ENCODE measurements at regions not wholly inside any gene's neighbourhood (a gene's known extent, or its start where the extent isn't known, plus 50 kb on each side); places are given as distances from the start of the nearest gene placed in this dataset.
A peak's percentile ranks its signal among the peaks of the same experiment; 100 is the strongest.
"Not testable (repeated sequence)": the region's sequence is repeated elsewhere in the genome, so short reads cannot be mapped to it uniquely, and the experiment has no call there.

- Histone ChIP-seq H3K9me3 (ENCODE audit: control insufficient read depth, low read length) (no peaks in the 10 kb centered on the region), H3K27me3 (ENCODE audit: control insufficient read depth in 1 of 2, insufficient read depth in 2 of 2, low read length in 1 of 2) (no peaks in the 10 kb centered on the region), H3K27ac (ENCODE audit: low read depth in 1 of 2, low read length in 2 of 2) (no peak overlapping the region), H3K36me3 (ENCODE audit: control insufficient read depth in 1 of 2, insufficient read depth in 2 of 2, low read length in 1 of 2) (peaks cover 0 to 3% of the 10 kb centered on the region in 2 donors), H3K4me3 (ENCODE audit: low read length in 2 of 2) (no peak overlapping the region), H3K4me1 (ENCODE audit: control insufficient read depth in 1 of 2, insufficient read depth in 2 of 2, low read length in 2 of 2) (no peaks in the 10 kb centered on the region)
- intact Hi-C loops (cut with DNase I) = loop anchor here (5.0 to 10.0 kb wide), 3 partner anchors 68 to 206 kb away; partner anchors contain the start of gene KCTD7 (in 1 of the 2)
- 69 to 73% methylated on average over 17 of the region's 17 CpGs for WGBS, 2 donors
- peak in 1 of 2 donors; percentile 55 for DNase-seq
- no peak for ATAC-seq (ENCODE audit: low FRiP score)
These were observed 69.8 kb upstream of the KCTD7 start for GRCh38 chr7:66558660-66559465.

GRCh38 chr7:66564045-66564444 is 64.6 kb upstream of the KCTD7 start:
- Histone ChIP-seq H3K36me3 (ENCODE audit: control insufficient read depth in 1 of 2, insufficient read depth in 2 of 2, low read length in 1 of 2) (no peaks in the 10 kb centered on the region), H3K9me3 (ENCODE audit: control insufficient read depth, low read length) (no peaks in the 10 kb centered on the region), H3K4me3 (ENCODE audit: low read length in 2 of 2) (no peak overlapping the region), H3K27ac (ENCODE audit: low read depth in 1 of 2, low read length in 2 of 2) (no peak overlapping the region), H3K4me1 (ENCODE audit: control insufficient read depth in 1 of 2, insufficient read depth in 2 of 2, low read length in 2 of 2) (no peaks in the 10 kb centered on the region), H3K27me3 (ENCODE audit: control insufficient read depth in 1 of 2, insufficient read depth in 2 of 2, low read length in 1 of 2) (no peaks in the 10 kb centered on the region)
- DNase-seq (no peak), ATAC-seq (ENCODE audit: low FRiP score) (no peak)
- intact Hi-C loops (cut with DNase I) = no loop called here
- WGBS, 2 donors = 72 to 79% methylated on average over 7 of the region's 7 CpGs

GRCh38 chr7:66570179-66570578 is 58.5 kb upstream of the KCTD7 start:
- 3 to 9% methylated on average over 1 of the region's 1 CpG for WGBS, 2 donors
- H3K36me3 ChIP-seq (ENCODE audit: control insufficient read depth in 1 of 2, insufficient read depth in 2 of 2, low read length in 1 of 2); intact Hi-C loops (cut with DNase I); H3K9me3 ChIP-seq (ENCODE audit: control insufficient read depth, low read length); H3K27ac ChIP-seq (ENCODE audit: low read depth in 1 of 2, low read length in 2 of 2); ATAC-seq (ENCODE audit: low FRiP score); H3K4me1 ChIP-seq (ENCODE audit: control insufficient read depth in 1 of 2, insufficient read depth in 2 of 2, low read length in 2 of 2); H3K27me3 ChIP-seq (ENCODE audit: control insufficient read depth in 1 of 2, insufficient read depth in 2 of 2, low read length in 1 of 2); DNase-seq; H3K4me3 ChIP-seq (ENCODE audit: low read length in 2 of 2): not testable (repeated sequence)

- no peak overlapping the region for H3K27ac ChIP-seq (ENCODE audit: low read depth in 1 of 2, low read length in 2 of 2)
- H3K4me3 ChIP-seq (ENCODE audit: low read length in 2 of 2) = no peak overlapping the region
- H3K4me1 ChIP-seq (ENCODE audit: control insufficient read depth in 1 of 2, insufficient read depth in 2 of 2, low read length in 2 of 2) = no peaks in the 10 kb centered on the region
- ATAC-seq (ENCODE audit: low FRiP score) = no peak
- no peaks in the 10 kb centered on the region for H3K9me3 ChIP-seq (ENCODE audit: control insufficient read depth, low read length)
- no peaks in the 10 kb centered on the region for H3K27me3 ChIP-seq (ENCODE audit: control insufficient read depth in 1 of 2, insufficient read depth in 2 of 2, low read length in 1 of 2)
- no peak for DNase-seq
- intact Hi-C loops (cut with DNase I) = no loop called here
- peaks cover 0 to 2% of the 10 kb centered on the region in 2 donors for H3K36me3 ChIP-seq (ENCODE audit: control insufficient read depth in 1 of 2, insufficient read depth in 2 of 2, low read length in 1 of 2)
These were observed 57.1 kb upstream of the KCTD7 start for GRCh38 chr7:66571568-66571967.

GRCh38 chr7:66573782-66574495 is 54.7 kb upstream of the KCTD7 start:
- H3K4me1 ChIP-seq (ENCODE audit: control insufficient read depth in 1 of 2, insufficient read depth in 2 of 2, low read length in 2 of 2); DNase-seq; H3K27ac ChIP-seq (ENCODE audit: low read depth in 1 of 2, low read length in 2 of 2); H3K36me3 ChIP-seq (ENCODE audit: control insufficient read depth in 1 of 2, insufficient read depth in 2 of 2, low read length in 1 of 2); H3K4me3 ChIP-seq (ENCODE audit: low read length in 2 of 2); H3K27me3 ChIP-seq (ENCODE audit: control insufficient read depth in 1 of 2, insufficient read depth in 2 of 2, low read length in 1 of 2); H3K9me3 ChIP-seq (ENCODE audit: control insufficient read depth, low read length); intact Hi-C loops (cut with DNase I); ATAC-seq (ENCODE audit: low FRiP score): not testable (repeated sequence)
- 85 to 87% methylated on average over 9 of the region's 9 CpGs for WGBS, 2 donors

- H3K27me3 ChIP-seq (ENCODE audit: control insufficient read depth in 1 of 2, insufficient read depth in 2 of 2, low read length in 1 of 2); intact Hi-C loops (cut with DNase I); H3K36me3 ChIP-seq (ENCODE audit: control insufficient read depth in 1 of 2, insufficient read depth in 2 of 2, low read length in 1 of 2); H3K9me3 ChIP-seq (ENCODE audit: control insufficient read depth, low read length); H3K4me1 ChIP-seq (ENCODE audit: control insufficient read depth in 1 of 2, insufficient read depth in 2 of 2, low read length in 2 of 2); DNase-seq; H3K27ac ChIP-seq (ENCODE audit: low read depth in 1 of 2, low read length in 2 of 2); H3K4me3 ChIP-seq (ENCODE audit: low read length in 2 of 2); ATAC-seq (ENCODE audit: low FRiP score): not testable (repeated sequence)
- WGBS, 2 donors = 88 to 89% methylated on average over 5 of the region's 5 CpGs
These were observed 53.9 kb upstream of the KCTD7 start for GRCh38 chr7:66574768-66575167.

- H3K27ac ChIP-seq (ENCODE audit: low read depth in 1 of 2, low read length in 2 of 2) = no peak overlapping the region
- no peak overlapping the region for H3K4me3 ChIP-seq (ENCODE audit: low read length in 2 of 2)
- DNase-seq (no peak), ATAC-seq (ENCODE audit: low FRiP score) (no peak)
- H3K9me3 ChIP-seq (ENCODE audit: control insufficient read depth, low read length) = no peaks in the 10 kb centered on the region
- intact Hi-C loops (cut with DNase I) = no loop called here
- H3K36me3 ChIP-seq (ENCODE audit: control insufficient read depth in 1 of 2, insufficient read depth in 2 of 2, low read length in 1 of 2) = peaks cover 0 to 2% of the 10 kb centered on the region in 2 donors
- WGBS, 2 donors = 84 to 93% methylated on average over 4 of the region's 4 CpGs
- H3K27me3 ChIP-seq (ENCODE audit: control insufficient read depth in 1 of 2, insufficient read depth in 2 of 2, low read length in 1 of 2) = no peaks in the 10 kb centered on the region
- H3K4me1 ChIP-seq (ENCODE audit: control insufficient read depth in 1 of 2, insufficient read depth in 2 of 2, low read length in 2 of 2) = no peaks in the 10 kb centered on the region
These were observed 53.3 kb upstream of the KCTD7 start for GRCh38 chr7:66575398-66575797.

GRCh38 chr7:66576646-66577045 is 52.0 kb upstream of the KCTD7 start:
- peaks cover 0 to 2% of the 10 kb centered on the region in 2 donors for H3K36me3 ChIP-seq (ENCODE audit: control insufficient read depth in 1 of 2, insufficient read depth in 2 of 2, low read length in 1 of 2)
- no peak overlapping the region for H3K27ac ChIP-seq (ENCODE audit: low read depth in 1 of 2, low read length in 2 of 2)
- H3K27me3 ChIP-seq (ENCODE audit: control insufficient read depth in 1 of 2, insufficient read depth in 2 of 2, low read length in 1 of 2) = no peaks in the 10 kb centered on the region
- intact Hi-C loops (cut with DNase I) = no loop called here
- WGBS, 2 donors = 71 to 75% methylated on average over 7 of the region's 7 CpGs
- ATAC-seq (ENCODE audit: low FRiP score) (no peak), DNase-seq (no peak)
- H3K9me3 ChIP-seq (ENCODE audit: control insufficient read depth, low read length) = no peaks in the 10 kb centered on the region
- no peaks in the 10 kb centered on the region for H3K4me1 ChIP-seq (ENCODE audit: control insufficient read depth in 1 of 2, insufficient read depth in 2 of 2, low read length in 2 of 2)
- no peak overlapping the region for H3K4me3 ChIP-seq (ENCODE audit: low read length in 2 of 2)
